HG03378 (cell line): ENCODE measurements at regions not wholly inside any gene's neighbourhood (a gene's known extent, or its start where the extent isn't known, plus 50 kb on each side); places are given as distances from the start of the nearest gene placed in this dataset.

Experiments
- ATAC-seq: cut with Tn5 transposase; IDR thresholded peaks from one replicate; pipeline ENCODE4 v1.9.1; 2021; ENCODE audit warnings: mild to moderate bottlenecking, moderate library complexity; ENCODE audit not compliant: unreplicated experiment

DNA sequence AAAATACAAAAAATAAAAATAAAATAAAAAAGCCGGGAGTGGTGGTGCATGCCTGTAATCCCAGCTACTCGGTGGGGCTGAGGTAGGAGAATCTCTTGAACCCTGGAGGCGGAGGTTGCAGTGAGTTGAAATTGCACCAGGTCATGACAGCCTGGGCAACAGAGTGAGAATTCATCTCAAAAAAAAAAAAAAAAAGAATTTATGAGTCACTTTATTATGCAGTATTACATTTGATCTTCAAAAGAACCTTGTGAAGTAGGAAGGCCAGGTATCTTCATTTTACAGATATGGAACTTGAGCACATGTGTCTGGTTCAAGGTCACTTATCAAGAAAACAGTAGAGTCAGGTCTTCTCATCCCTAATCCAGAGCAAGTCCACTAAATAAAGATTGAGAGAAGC is 459.4 kb upstream of the HNRNPA3 start:
- no peak for ATAC-seq

DNA sequence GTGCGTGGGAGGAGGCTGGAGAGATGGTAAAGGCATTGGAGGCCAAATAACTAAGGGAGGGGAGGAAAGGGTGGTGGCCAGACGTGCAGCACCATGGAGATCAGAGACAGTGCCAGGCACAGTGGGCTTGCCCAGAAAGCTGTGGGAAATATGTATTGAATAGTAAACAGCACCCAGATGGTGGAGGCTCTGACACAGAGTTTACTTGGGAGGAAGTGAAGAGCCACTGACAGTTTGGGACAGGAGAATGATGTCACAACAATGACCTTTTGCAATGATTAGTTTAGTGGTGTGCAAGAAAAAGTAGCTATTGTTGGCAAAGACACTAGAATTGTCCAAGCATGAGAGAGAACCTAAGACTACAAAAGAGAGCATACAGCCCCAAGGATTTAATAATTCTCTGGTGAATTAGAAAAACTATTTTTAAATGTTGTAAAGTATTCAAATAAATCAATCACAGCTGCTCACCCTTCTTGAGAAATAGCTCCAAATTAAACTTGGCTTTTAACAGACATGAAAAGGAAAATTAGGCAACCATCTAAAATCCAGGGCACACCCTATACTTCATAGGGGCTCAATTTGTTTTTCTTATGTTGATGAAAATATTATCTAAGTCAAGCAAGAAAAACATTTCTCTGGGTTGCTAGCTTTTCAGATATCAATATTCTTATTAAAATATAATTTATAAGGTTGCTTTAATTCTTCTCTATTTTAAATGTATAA is 458.7 kb upstream of the HNRNPA3 start:
- no peak for ATAC-seq

DNA sequence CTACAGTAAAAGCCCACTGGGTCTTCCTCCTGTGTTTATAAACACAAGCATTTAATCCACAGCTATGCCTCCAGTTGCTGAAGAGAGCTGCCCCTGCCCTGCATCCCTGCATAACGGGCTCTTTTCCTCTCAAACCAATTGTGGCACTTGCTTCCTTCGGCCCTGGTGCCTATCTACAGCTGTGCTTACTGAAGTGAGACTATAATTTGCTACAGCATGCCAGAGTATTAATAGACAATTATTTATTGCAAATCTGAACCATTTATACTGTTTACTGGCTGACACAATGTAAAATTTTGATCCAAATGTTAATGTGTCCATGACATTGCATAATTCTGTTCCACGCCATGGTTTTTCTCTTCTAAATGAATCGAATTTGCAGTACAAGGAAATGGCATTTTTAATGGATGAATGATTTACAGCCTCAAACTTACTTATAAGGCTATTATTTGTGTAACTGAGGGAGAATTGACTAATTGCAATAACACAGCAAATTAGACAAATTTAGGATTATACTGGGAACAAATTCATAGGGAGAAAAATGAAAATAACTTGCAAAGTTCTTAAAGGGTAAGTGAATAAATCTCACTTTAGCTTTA is 457.0 kb upstream of the HNRNPA3 start:
- ATAC-seq = no peak

DNA sequence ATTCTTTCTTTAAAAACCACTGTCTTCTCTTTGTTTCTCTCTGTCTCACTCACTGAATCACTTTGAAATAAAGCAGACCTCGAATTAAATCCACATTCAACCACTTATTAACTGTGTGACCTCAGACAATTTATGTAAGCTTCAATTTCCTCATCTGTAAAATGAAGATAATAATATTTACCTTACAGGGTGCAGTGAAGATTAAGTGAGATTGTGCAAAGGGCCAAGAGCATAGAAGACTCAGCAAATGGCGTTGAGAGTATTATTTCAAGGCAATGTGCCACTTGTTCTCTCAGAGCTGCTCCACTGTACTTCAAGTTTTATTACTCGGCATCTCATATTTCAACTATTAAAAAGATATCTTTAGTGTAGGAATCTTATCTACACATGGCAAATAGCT is 454.2 kb upstream of the HNRNPA3 start:
- ATAC-seq = no peak

DNA sequence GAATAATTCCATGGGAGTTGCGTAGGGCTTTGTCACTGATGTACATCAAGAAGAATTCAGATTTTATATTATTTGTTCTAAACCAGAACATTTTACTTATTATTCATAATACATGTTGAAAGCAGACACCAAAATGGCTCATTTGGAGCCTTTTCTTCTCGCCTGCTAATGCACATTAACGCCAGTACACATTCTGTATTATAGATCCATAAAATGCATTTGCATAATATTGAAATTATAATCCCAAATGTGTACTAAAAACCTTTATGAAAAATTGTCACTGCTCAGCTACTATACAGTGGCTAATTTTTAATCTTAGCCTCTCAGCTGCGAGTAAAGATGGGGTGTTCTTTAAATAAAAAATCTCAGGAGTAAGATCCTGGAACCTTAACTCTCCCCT is 452.2 kb upstream of the HNRNPA3 start:
- no peak for ATAC-seq

GRCh38 chr2:176763130-176763529 is 449.5 kb upstream of the HNRNPA3 start:
- no peak for ATAC-seq

DNA sequence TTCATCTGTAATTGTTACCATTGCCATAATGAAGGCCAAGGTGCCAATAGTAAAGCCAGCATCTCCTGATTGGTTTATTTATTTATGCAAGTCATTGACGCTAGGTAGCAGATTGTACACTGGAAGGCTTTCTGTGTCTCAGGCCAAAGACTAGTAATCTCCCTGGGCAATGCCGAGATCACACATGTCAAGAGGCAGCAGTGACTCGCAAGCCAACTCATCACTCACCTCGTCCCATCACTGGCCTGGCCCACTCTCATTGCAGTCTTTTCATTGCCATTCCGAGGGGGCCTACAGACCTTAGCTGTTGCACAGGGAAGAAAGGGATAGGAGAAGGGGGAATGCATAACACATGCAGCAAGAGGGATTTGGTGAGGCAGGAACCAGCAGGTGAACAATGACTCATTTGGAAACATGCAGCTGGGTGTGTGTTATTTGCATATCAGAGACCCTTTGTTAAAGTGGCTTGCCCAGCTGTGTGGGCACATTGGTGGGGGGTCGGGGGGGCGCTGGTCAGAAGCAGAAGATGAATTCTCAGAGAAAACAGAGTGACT is 448.7 kb upstream of the HNRNPA3 start:
- no peak for ATAC-seq

GRCh38 chr2:176764921-176765320 is 447.7 kb upstream of the HNRNPA3 start:
- ATAC-seq = no peak

GRCh38 chr2:176766005-176766404 is 446.6 kb upstream of the HNRNPA3 start:
- no peak for ATAC-seq

DNA sequence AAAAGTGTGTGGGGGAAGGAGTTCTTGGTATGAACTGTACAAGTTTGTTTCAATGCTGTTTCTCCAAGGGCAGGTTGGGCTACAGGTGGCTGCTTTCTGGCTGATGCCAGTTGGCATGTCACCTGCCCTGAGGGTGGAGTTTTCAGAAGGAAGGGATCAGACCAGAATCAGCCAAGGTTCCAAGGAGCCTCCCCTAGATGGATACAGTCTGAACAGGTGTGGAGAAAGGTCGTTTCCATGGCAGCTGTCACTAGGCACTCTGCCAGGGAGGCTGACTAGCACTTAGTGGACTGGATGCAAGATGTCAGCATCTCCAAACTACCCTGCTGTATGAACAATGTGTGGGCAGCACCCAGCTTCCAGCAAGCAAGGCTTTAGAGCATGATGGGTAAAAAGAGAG is 444.4 kb upstream of the HNRNPA3 start:
- no peak for ATAC-seq

GRCh38 chr2:176769021-176769420 is 443.6 kb upstream of the HNRNPA3 start:
- ATAC-seq = no peak

GRCh38 chr2:176769499-176770370 is 442.9 kb upstream of the HNRNPA3 start:
- ATAC-seq = no peak

- ATAC-seq = no peak
Observed at GRCh38 chr2:176772816-176773215, 439.8 kb upstream of the HNRNPA3 start.

DNA sequence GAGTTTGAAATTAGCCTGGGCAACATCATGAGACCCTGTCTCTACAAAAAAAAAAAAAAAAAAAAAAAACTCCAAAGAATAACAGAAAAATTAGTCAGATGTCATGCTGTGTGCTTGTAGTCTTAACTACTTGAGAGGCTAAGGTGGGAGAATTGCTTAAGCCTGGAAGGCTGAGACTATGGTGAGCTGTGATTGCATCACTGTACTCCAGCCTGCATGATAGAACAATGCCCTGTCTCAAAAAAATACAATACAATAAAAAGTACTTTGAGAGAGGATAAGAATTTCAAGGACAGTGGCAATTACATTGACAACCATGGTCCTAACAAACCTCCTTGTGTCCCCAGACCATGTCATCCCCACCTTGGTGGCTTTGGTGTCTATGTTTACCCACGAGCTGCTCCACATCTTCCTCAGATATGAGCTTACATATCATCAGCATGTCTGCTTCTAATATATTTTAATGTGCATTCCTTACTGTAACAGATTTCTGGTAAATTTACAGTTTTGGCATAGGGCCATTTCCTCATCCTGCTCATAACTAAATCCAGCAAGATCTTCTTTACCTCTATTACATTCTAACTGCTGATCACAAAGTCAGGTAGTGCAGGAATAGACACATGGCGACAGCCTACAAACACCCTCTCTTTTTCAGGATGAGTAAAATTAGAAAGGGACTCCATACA is 437.7 kb upstream of the HNRNPA3 start:
- ATAC-seq = no peak

GRCh38 chr2:176777262-176777661 is 435.3 kb upstream of the HNRNPA3 start:
- ATAC-seq = no peak

- ATAC-seq = no peak
Observed at GRCh38 chr2:176779917-176780316, 432.7 kb upstream of the HNRNPA3 start.

- no peak for ATAC-seq
Observed at GRCh38 chr2:176780348-176780747, 432.2 kb upstream of the HNRNPA3 start.

DNA sequence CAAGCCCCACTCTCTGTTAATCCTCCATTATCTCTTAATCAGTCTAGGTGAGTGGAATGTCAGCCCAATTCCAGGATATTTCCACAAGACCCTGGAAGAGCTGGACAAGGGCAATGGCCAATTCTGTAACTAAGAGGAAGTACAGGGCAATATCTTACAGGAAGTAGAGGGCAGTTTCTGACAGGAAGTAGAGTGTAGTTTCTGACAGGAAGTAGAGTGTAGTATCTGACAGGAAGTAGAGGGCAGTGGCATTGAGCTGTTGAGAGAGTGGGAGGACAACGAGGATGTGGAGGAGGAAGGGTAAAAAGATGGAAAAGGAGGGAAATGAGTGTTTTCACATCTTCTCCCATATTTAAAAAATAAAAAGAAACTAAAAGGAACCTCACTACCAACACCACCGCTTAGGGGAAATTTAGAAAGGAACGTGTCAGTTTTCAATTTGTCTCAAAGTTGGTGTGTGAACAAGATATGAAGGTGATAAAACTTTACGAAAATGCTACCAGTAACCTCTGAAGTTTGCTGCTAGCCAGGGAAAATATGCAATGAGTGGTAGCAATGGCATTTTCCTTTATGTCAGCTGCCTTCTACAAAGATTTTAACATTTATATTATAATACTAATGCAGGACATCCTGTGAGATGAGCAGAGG is 430.9 kb upstream of the HNRNPA3 start:
- no peak for ATAC-seq

GRCh38 chr2:176784633-176785200 is 427.9 kb upstream of the HNRNPA3 start:
- ATAC-seq = no peak

GRCh38 chr2:176789751-176790150 is 422.8 kb upstream of the HNRNPA3 start:
- ATAC-seq = no peak
